Heart left ventricle (tissue), 16 donors: ENCODE measurements at regions not wholly inside any gene's neighbourhood (a gene's known extent, or its start where the extent isn't known, plus 50 kb on each side); places are given as distances from the start of the nearest gene placed in this dataset.

Experiments
- ATAC-seq, 4 donors: fragments of 200-7000 bp; cut with Tn5 transposase; one replicate each; pipeline ENCODE4 v1.9.1; 2020 to 2022; ENCODE audit warnings: moderate library complexity in 4 of 4, mild to moderate bottlenecking in 3 of 4, moderate number of reproducible peaks in 1 of 4
- DNase-seq, 5 donors: peaks; one replicate each; pipeline ENCODE4 v3.0.0-alpha.2; 2020
- H3K27ac ChIP-seq, 12 donors: fragments of 200-600 bp; sonication (generic) in 4 of 12; one replicate each; pipeline versions ENCODE4 v1.5.0 to v1.8.0; 2016 to 2022; ENCODE audit warnings: mild to moderate bottlenecking in 2 of 12
- H3K27me3 ChIP-seq, 9 donors: fragments of 200-600 bp; sonication (generic) in 2 of 9; one replicate each; pipeline versions ENCODE4 v1.5.1 to v1.8.0; 2016 to 2022; ENCODE audit warnings: mild to moderate bottlenecking in 3 of 9
- H3K36me3 ChIP-seq, 9 donors: fragments of 200-600 bp; sonication (generic) in 2 of 9; one replicate each; pipeline versions ENCODE4 v1.5.0 to v1.8.0; 2018 to 2022; ENCODE audit warnings: mild to moderate bottlenecking in 2 of 9
- H3K4me1 ChIP-seq, 12 donors: fragments of 200-600 bp; sonication (generic) in 4 of 12; one replicate each; pipeline versions ENCODE4 v1.5.0 to v1.8.0; 2016 to 2022; ENCODE audit warnings: mild to moderate bottlenecking in 3 of 12
- H3K4me3 ChIP-seq, 12 donors: fragments of 200-600 bp; sonication (generic) in 4 of 12; one replicate each; pipeline versions ENCODE4 v1.5.0 to v1.8.0; 2017 to 2022; ENCODE audit warnings: mild to moderate bottlenecking in 9 of 12, moderate library complexity in 4 of 12
- H3K9me3 ChIP-seq, 12 donors: fragments of 200-600 bp; sonication (generic) in 4 of 12; one replicate each; pipeline versions ENCODE4 v1.5.0 to v1.8.0; 2016 to 2022; ENCODE audit warnings: mild to moderate bottlenecking in 1 of 12
- CTCF ChIP-seq, 12 donors: fragments of 200-600 bp; sonication (generic) in 4 of 12; IDR thresholded peaks; one replicate each; pipeline versions ENCODE4 v1.5.0 to v1.8.0; 2018 to 2022; ENCODE audit warnings: antibody characterized with exemption in 12 of 12, mild to moderate bottlenecking in 5 of 12
- POLR2A ChIP-seq, 2 donors: fragments of 450-650 bp; IDR thresholded peaks; one replicate each; pipeline ENCODE4 v1.6.1; 2017; ENCODE audit warnings: antibody characterized with exemption in 2 of 2, mild to moderate bottlenecking in 2 of 2, moderate library complexity in 2 of 2
- WGBS, 4 donors: extraction: QIAGEN DNeasy Blood & Tissue Kit in 2 of 4; methylation state at CpG; one replicate each; pipeline versions ENCODE4 v1.1.5 to v1.1.7; 2013 to 2018; 5-methylcytosine and 5-hydroxymethylcytosine counted together
- intact Hi-C, 10 donors: fragments of 100-400 bp; cut with DNase I; formaldehyde crosslinking; loops; one replicate each; pipeline versions ENCODE4 v1.11.1 to v1.14.2; 2022
- donor health status: ischemic (EF 13 %, LVEDD 7.1; RV severe dilation, severe dysfunction).
- donor health status: healthy with polysubstance abuse.
- donor health status: DM: no; HTN: yes; CAD: no.
- donor health status: DM: no; HTN: no; CAD: no.
- donor health status: ischemic (EF 25% LVEDD 6.9; RV normal size, moderate dysfunction).
- donor health status: ischemic (EF 25% LVEDD 5.7; RV mildly dilated, moderate dysfunction).
- donor health status: healthy.
- donor health status: DM: yes; HTN: yes; CAD: no.
- donor health status: ischemic (EF 35%, LVEDD 5.7; RV mildly dilated, moderate dysfunction).
- donor health status: nonischemic (EF 11% LVEDD 7.7; RV severe dilation, severe dysfunction).
- donor health status: DM: yes; HTN: yes; CAD: no.
- donor health status: PGD.
- donor health status: ischemic (EF 29% LVEDD 5.4; RV normal size, mild dysfunction).
- donor health status: nonischemic (EF 23%, LVEDD 6.1; RV moderate dilation, normal function).

- H3K4me1 ChIP-seq, result peaks cover 0 to 5% (median 0%) of the 10 kb centered on the region in 12 donors
- intact Hi-C loops, result no loop called here
- ATAC-seq (no peak), DNase-seq (no peak)
- no peaks in the 10 kb centered on the region for H3K36me3 ChIP-seq
- TF ChIP-seq POLR2A (IDR thresholded peaks at IDR 0.05) (no peak), CTCF (IDR thresholded peaks at IDR 0.05) (no peak)
- H3K27ac ChIP-seq, result no peak overlapping the region
- WGBS, 4 donors, result 52 to 60% (median 56%) methylated on average over 14 of the region's 14 CpGs
- no peaks in the 10 kb centered on the region for H3K9me3 ChIP-seq
- H3K27me3 ChIP-seq, result peaks cover 0 to 4% (median 0%) of the 10 kb centered on the region in 9 donors
- peak overlapping the region in 1 of 12 donors; percentile 10 for H3K4me3 ChIP-seq
These were observed 125.8 kb upstream of the STX18 start for GRCh38 chr4:4667622-4668081.

GRCh38 chr4:4666693-4667621 is 125.1 kb upstream of the STX18 start:
- Histone ChIP-seq H3K4me1 (peaks cover 0 to 5% (median 0%) of the 10 kb centered on the region in 12 donors), H3K36me3 (no peaks in the 10 kb centered on the region), H3K4me3 (peak overlapping the region in 1 of 12 donors; percentile 10), H3K9me3 (no peaks in the 10 kb centered on the region), H3K27me3 (peaks cover 0 to 4% (median 0%) of the 10 kb centered on the region in 9 donors), H3K27ac (no peak overlapping the region)
- ATAC-seq (no peak), DNase-seq (no peak)
- WGBS, 4 donors, result 38 to 65% (median 58%) methylated on average over 14 of the region's 14 CpGs
- intact Hi-C loops, result no loop called here
- no peak for TF ChIP-seq CTCF (IDR thresholded peaks at IDR 0.05)
- TF ChIP-seq POLR2A (IDR thresholded peaks at IDR 0.05), result no peak

- H3K9me3 ChIP-seq, result no peaks in the 10 kb centered on the region
- H3K4me1 ChIP-seq, result peaks cover 0 to 5% (median 0%) of the 10 kb centered on the region in 12 donors
- no peak overlapping the region for H3K4me3 ChIP-seq
- H3K27me3 ChIP-seq, result peaks cover 0 to 4% (median 0%) of the 10 kb centered on the region in 9 donors
- TF ChIP-seq CTCF (IDR thresholded peaks at IDR 0.05) (no peak), POLR2A (IDR thresholded peaks at IDR 0.05) (no peak)
- ATAC-seq (no peak), DNase-seq (no peak)
- intact Hi-C loops, result no loop called here
- no peaks in the 10 kb centered on the region for H3K36me3 ChIP-seq
- 89 to 94% (median 93%) methylated on average over 7 of the region's 7 CpGs for WGBS, 4 donors
- no peak overlapping the region for H3K27ac ChIP-seq
These were observed 124.3 kb upstream of the STX18 start for GRCh38 chr4:4666187-4666586.

GRCh38 chr4:4664234-4664633 is 122.4 kb upstream of the STX18 start:
- intact Hi-C loops, result no loop called here

More at GRCh38 chr4:4664234-4664633, 122.4 kb upstream of the STX18 start:
- ATAC-seq, result peak in 1 of 4 donors; percentile 16
- peaks cover 0 to 4% (median 0%) of the 10 kb centered on the region in 9 donors for H3K27me3 ChIP-seq
- TF ChIP-seq POLR2A (IDR thresholded peaks at IDR 0.05) (no peak), CTCF (IDR thresholded peaks at IDR 0.05) (no peak)
- no peak overlapping the region for H3K27ac ChIP-seq
- peaks cover 0 to 5% (median 0%) of the 10 kb centered on the region in 12 donors for H3K4me1 ChIP-seq
- WGBS, 4 donors, result 85 to 98% (median 95%) methylated on average over 5 of the region's 5 CpGs
- no peaks in the 10 kb centered on the region for H3K9me3 ChIP-seq
- no peak for DNase-seq
- H3K4me3 ChIP-seq, result no peak overlapping the region
- no peaks in the 10 kb centered on the region for H3K36me3 ChIP-seq
